WTC11 (cell line): ENCODE measurements at regions not wholly inside any gene's neighbourhood (a gene's known extent, or its start where the extent isn't known, plus 50 kb on each side); places are given as distances from the start of the nearest gene placed in this dataset.

Experiments
- ATAC-seq: fragments of 200-7000 bp; cut with Tn5 transposase; 2 replicates; pipeline ENCODE4 v1.10.0; 2021; ENCODE audit warnings: mild to moderate bottlenecking, moderate library complexity
- CTCF ChIA-PET: fragments of 300-600 bp; sonication (Branson Sonifier 250); formaldehyde crosslinking; loops from one replicate; lab custom pipeline; 2021; ENCODE audit warnings: antibody characterized with exemption; lab: Charles Lee
- POLR2A ChIA-PET: fragments of 350-600 bp; sonication (Branson Sonifier 250); formaldehyde crosslinking; loops from one replicate; lab custom pipeline; 2021; ENCODE audit warnings: antibody characterized with exemption; lab: Charles Lee
- DNase-seq: peaks from one replicate; pipeline ENCODE4 v3.0.0; 2021; ENCODE audit warnings: low spot score
- H3K27ac Mint-ChIP-seq: 2 replicates; pipeline ENCODE4 v1.8.0; 2021; ENCODE audit warnings: mixed read lengths
- H3K27me3 Mint-ChIP-seq: 2 replicates; pipeline ENCODE4 v1.8.0; 2021; ENCODE audit warnings: low read depth, mild to moderate bottlenecking, moderate library complexity, mixed read lengths
- H3K36me3 Mint-ChIP-seq: 2 replicates; pipeline ENCODE4 v1.8.0; 2021; ENCODE audit warnings: mixed read lengths
- H3K4me1 Mint-ChIP-seq: 2 replicates; pipeline ENCODE4 v1.8.0; 2022; ENCODE audit warnings: mixed read lengths
- H3K4me3 Mint-ChIP-seq: 2 replicates; pipeline ENCODE4 v1.8.0; 2021; ENCODE audit warnings: mild to moderate bottlenecking, moderate library complexity, mixed read lengths
- H3K9me3 Mint-ChIP-seq: 2 replicates; pipeline ENCODE4 v1.8.0; 2021; ENCODE audit warnings: mixed read lengths
- AFF4 ChIP-seq: sonication (generic); formaldehyde crosslinking; IDR thresholded peaks from 2 replicates; pipeline ENCODE4 v1.8.1; 2023; ENCODE audit warnings: mild to moderate bottlenecking, missing genetic modification reagents, borderline replicate concordance
- ATF1 ChIP-seq: sonication (generic); formaldehyde crosslinking; IDR thresholded peaks from 2 replicates; pipeline ENCODE4 v1.8.1; 2023; ENCODE audit warnings: mild to moderate bottlenecking, moderate library complexity, missing genetic modification reagents
- ETV6 ChIP-seq: sonication (generic); formaldehyde crosslinking; IDR thresholded peaks from 2 replicates; pipeline ENCODE4 v1.8.1; 2022; ENCODE audit warnings: mild to moderate bottlenecking, missing genetic modification reagents
- FOXK1 ChIP-seq: sonication (generic); formaldehyde crosslinking; IDR thresholded peaks from 2 replicates; pipeline ENCODE4 v1.8.0; 2022; ENCODE audit warnings: mild to moderate bottlenecking, moderate library complexity, missing genetic modification reagents
- FOXP1 ChIP-seq: sonication (generic); formaldehyde crosslinking; IDR thresholded peaks from 2 replicates; pipeline ENCODE4 v1.8.0; 2022; ENCODE audit warnings: missing genetic modification reagents, mild to moderate bottlenecking, moderate library complexity, borderline replicate concordance
- FOXP4 ChIP-seq: sonication (generic); formaldehyde crosslinking; IDR thresholded peaks from 2 replicates; pipeline ENCODE4 v1.8.0; 2022; ENCODE audit warnings: mild to moderate bottlenecking, missing genetic modification reagents
- JUN ChIP-seq: sonication (generic); formaldehyde crosslinking; IDR thresholded peaks from 2 replicates; pipeline ENCODE4 v1.8.0; 2023; ENCODE audit warnings: mild to moderate bottlenecking, missing genetic modification reagents
- KAT7 ChIP-seq: sonication (generic); formaldehyde crosslinking; IDR thresholded peaks from 2 replicates; pipeline ENCODE4 v1.8.1; 2023; ENCODE audit warnings: missing genetic modification reagents, mild to moderate bottlenecking, borderline replicate concordance
- MYBL2 ChIP-seq: sonication (generic); formaldehyde crosslinking; IDR thresholded peaks from 2 replicates; pipeline ENCODE4 v1.8.1; 2023; ENCODE audit warnings: mild to moderate bottlenecking, moderate library complexity, missing genetic modification reagents
- PREB ChIP-seq: sonication (generic); formaldehyde crosslinking; IDR thresholded peaks from 2 replicates; pipeline ENCODE4 v1.8.1; 2022; ENCODE audit warnings: mild to moderate bottlenecking, missing genetic modification reagents, moderate library complexity, borderline replicate concordance
- RORB ChIP-seq: fragments of 250-450 bp; sonication (Bioruptor Pico); IDR thresholded peaks from 2 replicates; pipeline ENCODE4 v1.9.0; 2021; ENCODE audit warnings: mild to moderate bottlenecking
- SMAD3 ChIP-seq: sonication (generic); formaldehyde crosslinking; IDR thresholded peaks from 2 replicates; pipeline ENCODE4 v1.8.0; 2022; ENCODE audit warnings: missing genetic modification reagents, mild to moderate bottlenecking, borderline replicate concordance
- USF2 ChIP-seq: sonication (generic); formaldehyde crosslinking; IDR thresholded peaks from 2 replicates; pipeline ENCODE4 v1.8.1; 2023; ENCODE audit warnings: mild to moderate bottlenecking, missing genetic modification reagents, moderate library complexity
- ZBTB21 ChIP-seq: sonication (generic); formaldehyde crosslinking; IDR thresholded peaks from 2 replicates; pipeline ENCODE4 v1.8.1; 2023; ENCODE audit warnings: mild to moderate bottlenecking, missing genetic modification reagents, borderline replicate concordance
- ZNF263 ChIP-seq: sonication (generic); formaldehyde crosslinking; IDR thresholded peaks from 2 replicates; pipeline ENCODE4 v1.8.1; 2022; ENCODE audit warnings: low read depth, mild to moderate bottlenecking, moderate library complexity, missing genetic modification reagents
- ZNF425 ChIP-seq: fragments of 250-450 bp; sonication (Bioruptor Pico); conservative IDR thresholded peaks from 2 replicates; pipeline ENCODE4 v1.9.0; 2021; ENCODE audit warnings: mild to moderate bottlenecking
- ZNF532 ChIP-seq: fragments of 250-450 bp; sonication (Bioruptor Pico); IDR thresholded peaks from 2 replicates; pipeline ENCODE4 v1.9.0; 2021; ENCODE audit warnings: mild to moderate bottlenecking, borderline replicate concordance

- ChIA-PET CTCF (no interaction called here), POLR2A (no interaction called here)
- DNase-seq (no peak), ATAC-seq (no peak)
- Mint-ChIP-seq H3K4me1 (no peaks in the 10 kb centered on the region), H3K4me3 (no peak overlapping the region), H3K27me3 (peaks cover 2% of the 10 kb centered on the region), H3K36me3 (no peaks in the 10 kb centered on the region), H3K27ac (no peak overlapping the region), H3K9me3 (peaks cover 19% of the 10 kb centered on the region)
- TF ChIP-seq USF2 (CRISPR knock-in tag) (no peak), SMAD3 (CRISPR knock-in tag) (no peak), ETV6 (no peak), MYBL2 (CRISPR knock-in tag) (no peak), FOXK1 (CRISPR knock-in tag) (no peak), ZNF425 (CRISPR knock-in tag) (no peak), FOXP4 (CRISPR knock-in tag) (no peak), ZNF263 (CRISPR knock-in tag) (no peak), ZNF532 (CRISPR knock-in tag) (no peak), ATF1 (no peak), PREB (CRISPR knock-in tag) (no peak), FOXP1 (CRISPR knock-in tag) (no peak), JUN (CRISPR knock-in tag) (no peak), ZBTB21 (CRISPR knock-in tag) (no peak), KAT7 (CRISPR knock-in tag) (no peak), RORB (CRISPR knock-in tag) (no peak), AFF4 (CRISPR knock-in tag) (no peak)
Measured at GRCh38 chr22:49224243-49224642, 603.4 kb downstream of the BRD1 start.
